NCI-H1930 (cell line): ENCODE measurements at regions not wholly inside any gene's neighbourhood (a gene's known extent, or its start where the extent isn't known, plus 50 kb on each side); places are given as distances from the start of the nearest gene placed in this dataset.

ENCODE experiments used
- DNase-seq, 2 experiments: peaks; one replicate each; lab custom pipeline; 2025; lab: John Stamatoyannopoulos, UW

GRCh38 chr3:76346690-76347089 lies 561.3 kb upstream of the ZNF717 start:
- DNase-seq = no peak

GRCh38 chr3:76349715-76350480 lies 564.5 kb upstream of the ZNF717 start:
- no peak for DNase-seq

GRCh38 chr3:76352051-76352450 lies 566.7 kb upstream of the ZNF717 start:
- DNase-seq = no peak

GRCh38 chr3:76352511-76353284 lies 567.3 kb upstream of the ZNF717 start:
- DNase-seq = no peak

GRCh38 chr3:76353683-76354082 lies 568.3 kb upstream of the ZNF717 start:
- DNase-seq = no peak

GRCh38 chr3:76361010-76361409 lies 575.7 kb upstream of the ZNF717 start:
- DNase-seq = no peak

DNA sequence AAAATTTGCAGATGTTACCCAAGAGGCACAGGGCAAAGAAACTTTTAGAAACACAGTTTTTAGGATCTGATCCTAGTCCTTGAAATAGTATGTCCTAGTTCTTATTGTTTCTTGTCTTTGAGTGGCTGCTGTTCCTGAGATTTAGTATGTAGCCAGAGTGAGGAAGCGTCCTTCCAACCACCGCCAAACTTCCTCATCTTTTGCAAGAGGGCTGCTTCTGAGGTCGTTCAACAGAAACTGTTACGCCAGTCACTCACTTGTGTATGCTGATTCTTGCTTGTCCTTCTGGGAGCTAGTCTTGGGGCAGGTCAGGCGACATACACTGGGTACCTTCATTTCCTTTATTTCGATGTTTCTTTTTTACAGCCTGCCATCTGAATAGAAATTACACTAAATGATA lies 577.3 kb upstream of the ZNF717 start:
- DNase-seq = no peak

- DNase-seq = no peak
Measured at GRCh38 chr3:76365275-76365674, 579.9 kb upstream of the ZNF717 start.

- no peak for DNase-seq
Measured at GRCh38 chr3:76367281-76367680, 581.9 kb upstream of the ZNF717 start.

DNA sequence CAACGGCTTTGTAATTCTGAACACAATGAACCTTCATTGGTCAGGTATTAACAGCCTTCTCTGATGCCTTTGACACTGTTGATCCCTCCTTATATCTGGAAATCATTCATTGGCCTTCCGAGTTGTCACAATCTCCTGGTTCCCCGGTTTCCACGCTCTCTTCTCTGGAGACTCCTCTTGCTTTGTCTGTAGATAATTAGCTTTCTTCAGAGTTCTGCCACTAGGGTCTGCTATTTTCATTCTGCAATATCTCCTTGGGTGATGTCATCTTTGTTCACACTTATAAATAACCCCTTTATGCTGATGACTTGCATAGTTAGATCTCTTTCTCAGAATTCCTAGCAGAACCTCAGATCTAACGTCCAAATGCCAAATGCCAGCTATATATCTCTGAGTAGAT lies 583.8 kb upstream of the ZNF717 start:
- no peak for DNase-seq

DNA sequence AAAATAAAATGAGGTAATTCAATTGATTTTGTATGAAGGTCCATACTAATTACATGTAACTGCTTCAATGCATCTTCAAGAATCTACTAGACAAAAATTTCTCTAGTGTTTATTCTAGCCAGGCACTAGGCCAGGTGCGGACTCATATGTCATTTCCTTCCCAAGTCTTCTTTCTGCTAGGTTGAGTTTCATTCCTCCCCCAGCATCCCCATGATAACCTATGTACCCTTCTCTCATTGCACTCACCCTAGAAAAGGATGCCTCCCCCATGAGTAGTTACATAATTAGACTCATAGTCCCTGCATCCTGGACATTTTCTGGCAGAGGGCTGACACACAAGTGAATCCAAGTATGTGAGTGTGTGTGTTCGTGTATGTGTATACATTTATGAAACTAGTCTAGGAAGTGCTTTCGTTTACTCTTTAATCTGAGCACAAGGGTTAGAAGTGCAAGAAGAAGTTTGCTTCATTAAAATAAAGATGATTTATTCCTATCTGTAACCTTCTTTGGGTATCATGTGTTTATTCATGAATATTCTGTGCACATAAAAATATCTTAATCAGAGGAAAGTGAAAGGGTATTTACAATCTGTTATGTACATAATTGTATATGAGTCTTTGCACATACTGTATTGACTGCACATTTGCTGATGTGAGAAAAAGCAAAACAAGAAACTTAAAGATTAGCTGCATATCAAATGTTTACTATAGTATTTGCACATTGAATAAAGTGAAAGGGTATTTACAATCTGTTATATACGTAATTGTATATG lies 585.6 kb upstream of the ZNF717 start:
- DNase-seq = no peak

DNA sequence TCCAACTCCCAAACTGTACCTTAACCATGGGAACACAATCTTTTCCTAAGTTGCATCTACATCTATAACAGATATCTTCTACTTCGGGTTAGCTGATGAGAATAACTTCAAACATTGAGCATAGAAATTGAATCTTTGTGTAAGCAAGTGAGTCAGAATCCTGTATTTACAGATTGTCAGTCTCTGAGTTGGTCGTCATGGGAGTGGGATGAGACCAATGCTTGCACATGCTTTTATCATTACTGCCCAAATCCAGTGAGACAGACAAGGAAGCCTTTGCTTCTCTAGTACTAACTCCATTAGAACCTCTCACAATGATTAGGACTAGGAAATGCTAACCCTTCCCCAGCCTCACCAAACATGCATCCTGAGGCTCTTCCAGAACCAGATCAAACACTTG lies 587.1 kb upstream of the ZNF717 start:
- no peak for DNase-seq

GRCh38 chr3:76377074-76377473 lies 591.7 kb upstream of the ZNF717 start:
- DNase-seq = no peak

DNA sequence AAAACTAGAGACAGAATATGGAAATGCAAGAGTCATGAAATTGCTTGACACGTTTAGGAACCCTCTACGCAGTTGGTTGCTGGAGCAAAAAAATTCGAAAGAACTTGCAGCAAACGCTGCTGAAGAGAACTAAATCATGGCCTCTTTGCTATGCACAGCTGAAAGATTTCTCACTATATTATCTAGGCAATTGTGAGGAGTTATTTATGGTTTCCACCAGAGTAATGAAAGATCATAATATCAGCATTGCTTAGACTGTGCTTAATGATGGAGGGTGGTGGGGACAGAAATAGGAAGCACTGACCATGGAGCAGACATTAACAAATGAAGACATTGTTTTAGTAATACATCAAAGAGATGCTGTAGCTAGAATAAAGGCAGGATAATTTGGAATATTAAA lies 593.4 kb upstream of the ZNF717 start:
- DNase-seq = no peak

GRCh38 chr3:76383781-76384180 lies 598.4 kb upstream of the ZNF717 start:
- DNase-seq = no peak

- no peak for DNase-seq
Measured at GRCh38 chr3:76387000-76387399, 601.7 kb upstream of the ZNF717 start.

GRCh38 chr3:76400141-76400540 lies 614.8 kb upstream of the ZNF717 start:
- no peak for DNase-seq

DNA sequence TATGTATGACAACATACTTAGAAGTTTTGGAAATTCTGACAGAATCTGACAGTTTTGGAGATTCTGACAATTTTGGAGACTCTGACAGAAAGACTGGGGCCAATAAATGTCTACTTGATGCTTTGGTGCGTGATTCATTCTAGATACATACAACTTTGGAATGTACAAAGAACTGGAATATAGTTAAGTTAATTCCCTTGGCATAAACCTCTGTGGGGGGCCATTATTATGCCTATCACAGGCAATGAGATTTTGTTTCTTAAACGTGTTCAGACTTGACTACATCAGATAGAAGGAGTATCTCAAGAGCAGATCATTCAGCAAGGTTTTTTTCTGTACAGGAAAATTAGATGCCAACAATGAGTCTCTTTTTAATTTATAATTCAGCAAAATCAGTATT lies 617.6 kb upstream of the ZNF717 start:
- no peak for DNase-seq

GRCh38 chr3:76403556-76403955 lies 618.2 kb upstream of the ZNF717 start:
- no peak for DNase-seq

- no peak for DNase-seq
Measured at GRCh38 chr3:76405196-76405595, 619.8 kb upstream of the ZNF717 start.

- DNase-seq = no peak
Measured at GRCh38 chr3:76410762-76411281, 625.5 kb upstream of the ZNF717 start.

GRCh38 chr3:76415384-76415783 lies 624.5 kb upstream of the ROBO2 start:
- no peak for DNase-seq
